ENCODE measurements at regions not wholly inside any gene's neighbourhood (a gene's known extent, or its start where the extent isn't known, plus 50 kb on each side); places are given as distances from the start of the nearest gene placed in this dataset.

- no peak for TF ChIP-seq EZH2 (IDR thresholded peaks at IDR 0.05)
- no peak for TF ChIP-seq POLR2AphosphoS5 (IDR thresholded peaks at IDR 0.05; ENCODE audit: borderline replicate concordance, low read depth, low read length)
Measured at GRCh38 chr11:28629235-28629634, 521.0 kb downstream of the METTL15 start.
